ENCODE measurements at regions not wholly inside any gene's neighbourhood (a gene's known extent, or its start where the extent isn't known, plus 50 kb on each side); places are given as distances from the start of the nearest gene placed in this dataset.

DNA sequence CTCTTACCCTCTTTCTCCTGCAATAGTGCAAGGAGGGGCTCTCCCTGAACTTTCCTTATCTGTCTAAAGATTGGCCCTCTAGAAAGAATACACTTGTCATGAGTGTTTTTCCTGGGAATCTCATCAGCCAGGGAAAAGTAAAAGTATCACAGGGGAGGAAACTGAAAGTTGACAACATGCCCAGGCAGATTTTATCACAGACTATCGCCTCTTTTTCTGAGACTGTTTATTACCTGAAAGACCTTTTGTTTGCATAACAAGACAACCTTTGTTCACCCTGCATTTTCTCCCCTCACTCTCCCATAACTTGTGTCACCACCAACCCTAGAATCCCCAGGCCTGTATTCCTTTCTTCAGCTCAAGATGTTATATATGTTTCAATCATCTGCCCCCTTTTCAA, 794.7 kb upstream of the ADAMTS5 start:
- H4K20me1 ChIP-seq (ENCODE audit: insufficient read depth, low read length), result no peaks in the 10 kb centered on the region
- no peak overlapping the region for H3K27ac ChIP-seq (ENCODE audit: low read depth, low read length)
- H3K36me3 ChIP-seq (ENCODE audit: insufficient read depth, low read length), result no peaks in the 10 kb centered on the region
- no peaks in the 10 kb centered on the region for H3K79me2 ChIP-seq (ENCODE audit: insufficient read depth, low read length)
- H3K4me2 ChIP-seq (ENCODE audit: insufficient read depth, low read length), result no peak overlapping the region
- peak overlapping the region; percentile 70 for H2AFZ ChIP-seq (ENCODE audit: low read length)
- peaks cover 5% of the 10 kb centered on the region for H3K4me1 ChIP-seq (ENCODE audit: insufficient read depth, low read length)
- no peaks in the 10 kb centered on the region for H3K27me3 ChIP-seq (ENCODE audit: insufficient read depth, low read length)
- no peak for TF ChIP-seq CTCF (IDR thresholded peaks at IDR 0.05; ENCODE audit: extremely low read depth, low read depth, low read length)
- H3K4me3 ChIP-seq (ENCODE audit: insufficient read depth, low read length), result no peak overlapping the region
- DNase-seq (ENCODE audit: insufficient read length, low spot score, missing footprints), result no peak
- no peaks in the 10 kb centered on the region for H3K9me3 ChIP-seq (ENCODE audit: low read depth, low read length)

- Histone ChIP-seq H3K27ac (ENCODE audit: low read depth, low read length) (no peak overlapping the region), H3K79me2 (ENCODE audit: insufficient read depth, low read length) (no peaks in the 10 kb centered on the region), H4K20me1 (ENCODE audit: insufficient read depth, low read length) (no peaks in the 10 kb centered on the region), H3K9me3 (ENCODE audit: low read depth, low read length) (no peaks in the 10 kb centered on the region), H3K4me3 (ENCODE audit: insufficient read depth, low read length) (no peak overlapping the region), H3K36me3 (ENCODE audit: insufficient read depth, low read length) (no peaks in the 10 kb centered on the region), H3K4me1 (ENCODE audit: insufficient read depth, low read length) (peaks cover 5% of the 10 kb centered on the region), H3K27me3 (ENCODE audit: insufficient read depth, low read length) (no peaks in the 10 kb centered on the region), H2AFZ (ENCODE audit: low read length) (no peak overlapping the region), H3K4me2 (ENCODE audit: insufficient read depth, low read length) (no peak overlapping the region)
- TF ChIP-seq CTCF (IDR thresholded peaks at IDR 0.05; ENCODE audit: extremely low read depth, low read depth, low read length), result no peak
- no peak for DNase-seq (ENCODE audit: insufficient read length, low spot score, missing footprints)
These were observed 792.9 kb upstream of the ADAMTS5 start for GRCh38 chr21:27759820-27760219.

DNA sequence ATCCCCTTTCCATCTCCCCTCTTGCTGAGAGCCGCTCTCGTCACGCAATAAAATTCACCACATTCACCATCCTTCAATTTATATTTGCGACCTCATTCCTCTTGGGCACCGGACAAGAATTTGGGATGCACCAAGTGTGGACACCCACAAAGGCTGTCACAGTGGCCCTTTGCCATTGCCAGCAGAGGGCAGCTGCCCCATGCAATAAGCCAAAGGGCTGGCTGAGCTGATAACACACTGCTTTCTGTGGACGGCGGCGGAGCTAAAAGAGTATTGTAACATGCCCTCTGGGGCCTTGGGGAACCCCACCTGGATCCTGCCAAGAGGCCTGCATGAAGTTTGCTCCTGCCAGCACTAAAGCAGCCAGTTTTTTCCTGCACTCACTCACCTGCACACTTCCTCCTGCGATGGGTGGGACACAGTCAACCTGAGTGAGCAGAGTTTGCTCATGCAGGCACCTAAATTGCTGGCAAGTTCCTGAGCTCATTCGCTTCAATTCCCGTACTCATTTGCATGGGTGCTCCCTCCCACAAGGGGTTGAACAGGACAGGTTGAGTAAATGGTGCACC, 792.3 kb upstream of the ADAMTS5 start:
- H3K36me3 ChIP-seq (ENCODE audit: insufficient read depth, low read length), result no peaks in the 10 kb centered on the region
- H3K4me3 ChIP-seq (ENCODE audit: insufficient read depth, low read length), result no peak overlapping the region
- H4K20me1 ChIP-seq (ENCODE audit: insufficient read depth, low read length), result no peaks in the 10 kb centered on the region
- no peaks in the 10 kb centered on the region for H3K79me2 ChIP-seq (ENCODE audit: insufficient read depth, low read length)
- peak; percentile 33 for TF ChIP-seq CTCF (IDR thresholded peaks at IDR 0.05; ENCODE audit: extremely low read depth, low read depth, low read length)
- peaks cover 5% of the 10 kb centered on the region for H3K4me1 ChIP-seq (ENCODE audit: insufficient read depth, low read length)
- no peak for DNase-seq (ENCODE audit: insufficient read length, low spot score, missing footprints)
- no peaks in the 10 kb centered on the region for H3K9me3 ChIP-seq (ENCODE audit: low read depth, low read length)
- no peak overlapping the region for H2AFZ ChIP-seq (ENCODE audit: low read length)
- no peaks in the 10 kb centered on the region for H3K27me3 ChIP-seq (ENCODE audit: insufficient read depth, low read length)
- H3K27ac ChIP-seq (ENCODE audit: low read depth, low read length), result no peak overlapping the region
- H3K4me2 ChIP-seq (ENCODE audit: insufficient read depth, low read length), result no peak overlapping the region

- no peak for TF ChIP-seq CTCF (IDR thresholded peaks at IDR 0.05; ENCODE audit: extremely low read depth, low read depth, low read length)
- H3K27me3 ChIP-seq (ENCODE audit: insufficient read depth, low read length), result no peaks in the 10 kb centered on the region
- no peak overlapping the region for H3K4me3 ChIP-seq (ENCODE audit: insufficient read depth, low read length)
- H3K36me3 ChIP-seq (ENCODE audit: insufficient read depth, low read length), result no peaks in the 10 kb centered on the region
- H3K4me1 ChIP-seq (ENCODE audit: insufficient read depth, low read length), result no peaks in the 10 kb centered on the region
- no peaks in the 10 kb centered on the region for H4K20me1 ChIP-seq (ENCODE audit: insufficient read depth, low read length)
- no peaks in the 10 kb centered on the region for H3K9me3 ChIP-seq (ENCODE audit: low read depth, low read length)
- no peak overlapping the region for H3K27ac ChIP-seq (ENCODE audit: low read depth, low read length)
- H3K4me2 ChIP-seq (ENCODE audit: insufficient read depth, low read length), result no peak overlapping the region
- no peak overlapping the region for H2AFZ ChIP-seq (ENCODE audit: low read length)
- H3K79me2 ChIP-seq (ENCODE audit: insufficient read depth, low read length), result no peaks in the 10 kb centered on the region
- no peak for DNase-seq (ENCODE audit: insufficient read length, low spot score, missing footprints)
These were observed 789.3 kb upstream of the ADAMTS5 start for GRCh38 chr21:27756191-27756590.

All from osteoblast (primary cell).